GM21737 (cell line): ENCODE measurements at regions not wholly inside any gene's neighbourhood (a gene's known extent, or its start where the extent isn't known, plus 50 kb on each side); places are given as distances from the start of the nearest gene placed in this dataset.
"Not testable (repeated sequence)": the region's sequence is repeated elsewhere in the genome, so short reads cannot be mapped to it uniquely, and the experiment has no call there.

Source experiments
- ATAC-seq: cut with Tn5 transposase; IDR thresholded peaks from one replicate; pipeline ENCODE4 v1.9.1; 2021; ENCODE audit warnings: mild to moderate bottlenecking, moderate library complexity; ENCODE audit not compliant: unreplicated experiment

DNA sequence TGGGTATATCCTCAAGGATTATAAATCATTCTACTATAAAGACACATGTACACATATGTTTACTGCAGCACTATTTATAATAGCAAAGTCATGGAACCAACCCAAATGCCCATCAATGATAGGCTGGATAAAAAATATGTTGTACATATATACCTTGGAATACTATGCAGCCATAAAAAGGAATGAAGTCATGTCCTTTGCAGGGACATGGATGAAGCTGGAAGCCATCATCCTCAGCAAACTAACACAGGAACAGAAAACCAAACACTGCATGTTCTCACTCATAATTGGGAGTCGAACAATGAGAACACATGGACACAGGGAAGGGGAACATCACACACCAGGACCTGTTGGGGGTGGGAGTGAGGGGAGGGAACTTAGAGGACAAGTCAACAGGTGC is 715.0 kb upstream of the ADGRB3 start:
- ATAC-seq = not testable (repeated sequence)

DNA sequence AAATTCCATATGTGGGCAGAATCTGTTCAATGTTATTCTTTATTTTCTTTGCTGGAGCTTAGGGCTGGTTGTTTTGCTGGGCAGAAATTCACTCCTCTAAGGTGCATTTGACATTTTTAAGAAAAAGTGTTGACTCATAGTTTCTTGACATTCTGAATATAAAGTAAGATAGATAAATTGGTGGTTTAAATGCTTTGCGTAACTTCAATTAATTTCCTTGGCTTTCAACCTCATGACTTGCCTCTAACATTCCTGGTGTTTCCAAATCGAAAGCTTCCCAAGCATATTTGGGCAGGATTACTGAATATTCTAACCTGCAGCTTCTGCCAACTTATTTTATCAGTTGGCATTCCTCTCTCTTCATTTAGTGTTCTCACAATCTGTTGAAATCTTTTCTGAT is 718.7 kb upstream of the ADGRB3 start:
- ATAC-seq = no peak

GRCh38 chr6:67914419-67914818 is 720.7 kb upstream of the ADGRB3 start:
- no peak for ATAC-seq

DNA sequence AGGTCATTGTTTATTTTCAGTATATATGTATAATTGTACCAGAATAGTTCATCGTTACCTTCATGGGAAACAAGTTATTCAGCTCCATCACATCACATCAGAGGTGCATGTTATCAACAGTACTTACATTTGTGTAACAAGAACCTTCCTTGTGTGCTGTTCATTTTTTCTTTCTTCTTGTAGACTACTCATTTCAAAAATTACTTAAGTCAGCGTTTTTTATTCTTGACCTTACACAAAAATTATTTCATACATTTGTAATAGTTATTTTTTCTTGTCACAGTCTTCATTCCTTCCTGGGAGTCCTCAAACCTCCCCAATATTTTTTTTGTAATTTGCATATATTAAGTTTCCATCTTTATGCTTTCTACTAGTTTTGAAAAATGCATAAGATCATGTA is 725.7 kb upstream of the ADGRB3 start:
- no peak for ATAC-seq

DNA sequence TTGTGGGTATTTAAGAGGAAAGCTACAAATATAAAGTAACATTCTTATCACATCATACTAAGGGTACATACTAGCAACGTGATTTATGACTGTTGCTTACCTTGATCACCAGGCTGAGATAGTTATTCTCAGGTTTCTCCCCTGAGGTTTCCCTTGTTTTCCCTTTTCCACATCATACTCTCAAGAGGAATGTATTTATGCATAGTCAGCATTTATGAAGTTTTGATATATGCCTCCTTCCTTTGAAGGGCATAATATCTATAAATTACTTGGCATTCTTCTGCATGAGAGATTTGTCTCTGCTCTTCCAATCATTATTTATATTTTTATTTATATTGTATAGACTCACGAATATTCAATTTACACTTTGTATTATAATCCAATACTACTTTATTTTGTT is 726.7 kb upstream of the ADGRB3 start:
- no peak for ATAC-seq

DNA sequence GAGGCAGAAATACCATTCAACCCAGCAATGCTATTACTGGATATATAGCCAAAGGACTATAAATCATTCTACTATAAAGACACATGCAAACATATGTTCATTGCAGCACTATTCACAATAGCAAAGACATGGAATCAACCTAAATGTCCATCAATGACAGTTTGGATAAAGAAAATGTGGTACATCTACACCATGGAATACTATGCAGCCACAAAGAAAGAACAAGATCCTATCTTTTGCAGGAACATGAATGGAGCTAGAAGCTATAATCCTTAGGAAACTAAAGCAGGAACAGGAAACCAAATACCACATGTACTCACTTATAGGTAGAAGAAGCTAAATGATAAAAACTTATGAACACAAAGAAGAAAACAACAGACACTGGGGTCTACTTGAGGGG is 730.3 kb upstream of the ADGRB3 start:
- ATAC-seq = not testable (repeated sequence)

- no peak for ATAC-seq
Measured at GRCh38 chr6:67898875-67899274, 736.2 kb upstream of the ADGRB3 start.

GRCh38 chr6:67897998-67898607 is 737.0 kb upstream of the ADGRB3 start:
- no peak for ATAC-seq

DNA sequence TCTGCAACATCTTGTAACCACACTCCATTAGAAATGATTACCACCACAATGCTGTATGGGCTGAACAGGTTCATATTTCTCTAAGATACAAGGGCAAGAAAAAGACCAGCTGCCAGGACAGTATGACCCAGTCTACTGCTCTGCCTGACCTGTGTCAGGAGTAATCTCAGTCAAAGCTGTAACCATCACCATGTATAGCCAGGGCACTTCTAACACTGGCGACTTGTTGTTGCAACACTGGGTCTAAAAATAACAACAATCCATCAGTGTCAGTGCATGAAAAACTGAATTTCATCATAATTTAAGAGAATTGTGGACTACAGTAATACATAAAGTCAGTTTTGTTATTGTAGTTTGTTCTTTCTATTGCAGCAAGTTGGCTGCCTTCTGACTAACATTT is 738.6 kb upstream of the ADGRB3 start:
- no peak for ATAC-seq

GRCh38 chr6:67889682-67889995 is 745.4 kb upstream of the ADGRB3 start:
- no peak for ATAC-seq

DNA sequence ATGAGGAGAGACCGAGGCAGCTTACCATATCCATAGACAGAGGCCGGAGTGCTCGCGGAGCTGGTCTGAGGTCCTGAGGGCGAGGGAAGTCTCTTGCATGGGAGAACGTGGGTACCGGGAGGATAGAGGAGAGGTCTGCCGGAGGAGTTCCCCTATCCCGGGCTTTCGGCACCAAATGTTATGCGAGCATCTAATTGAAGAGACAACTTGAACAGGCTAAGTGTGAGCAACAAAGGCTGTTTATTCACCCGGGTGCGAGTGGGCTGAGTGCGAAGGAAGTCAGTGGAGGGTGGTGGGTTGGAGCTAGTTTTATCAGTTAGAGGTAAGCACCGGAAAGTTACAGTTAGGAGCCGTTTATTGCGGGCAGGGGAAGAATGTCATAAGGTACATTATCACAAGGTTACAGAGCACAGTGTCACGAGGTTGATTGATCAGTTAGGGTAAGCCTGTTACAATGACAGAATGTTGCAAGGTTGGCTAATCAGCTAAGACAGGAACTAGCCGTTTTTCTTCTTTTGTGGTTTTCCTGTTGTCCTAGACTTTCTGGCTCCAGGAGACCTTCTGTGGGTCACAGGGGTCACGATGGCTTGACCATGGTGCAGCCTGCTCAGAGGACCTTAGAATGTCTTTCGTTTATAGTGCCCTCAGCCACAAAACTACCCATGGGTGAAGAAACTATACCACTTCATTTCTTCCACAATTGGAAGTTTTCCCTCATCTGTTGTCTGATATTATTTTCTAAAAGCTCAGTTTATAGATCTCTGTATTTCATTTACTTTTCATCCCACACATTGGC is 746.0 kb upstream of the ADGRB3 start:
- no peak for ATAC-seq

DNA sequence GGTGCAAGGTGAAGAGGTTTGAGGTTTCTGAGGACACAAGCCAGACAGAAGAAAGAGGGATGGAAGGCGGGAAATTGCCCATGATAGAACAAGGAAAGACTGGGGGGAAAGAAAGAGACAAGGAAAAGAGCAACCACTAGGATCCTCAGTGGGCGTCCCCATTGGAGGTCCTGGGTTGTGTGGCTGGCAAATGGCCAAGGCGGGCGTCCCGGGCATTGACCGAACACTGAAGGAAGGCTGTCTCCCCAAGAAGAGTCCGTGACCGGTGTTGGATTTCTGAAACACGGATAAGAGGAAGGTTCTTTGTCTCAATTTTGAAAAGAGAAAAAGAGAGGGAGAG is 746.6 kb upstream of the ADGRB3 start:
- ATAC-seq = no peak

GRCh38 chr6:67887747-67888545 is 747.1 kb upstream of the ADGRB3 start:
- ATAC-seq = no peak

- no peak for ATAC-seq
Measured at GRCh38 chr6:67887419-67887746, 747.7 kb upstream of the ADGRB3 start.

DNA sequence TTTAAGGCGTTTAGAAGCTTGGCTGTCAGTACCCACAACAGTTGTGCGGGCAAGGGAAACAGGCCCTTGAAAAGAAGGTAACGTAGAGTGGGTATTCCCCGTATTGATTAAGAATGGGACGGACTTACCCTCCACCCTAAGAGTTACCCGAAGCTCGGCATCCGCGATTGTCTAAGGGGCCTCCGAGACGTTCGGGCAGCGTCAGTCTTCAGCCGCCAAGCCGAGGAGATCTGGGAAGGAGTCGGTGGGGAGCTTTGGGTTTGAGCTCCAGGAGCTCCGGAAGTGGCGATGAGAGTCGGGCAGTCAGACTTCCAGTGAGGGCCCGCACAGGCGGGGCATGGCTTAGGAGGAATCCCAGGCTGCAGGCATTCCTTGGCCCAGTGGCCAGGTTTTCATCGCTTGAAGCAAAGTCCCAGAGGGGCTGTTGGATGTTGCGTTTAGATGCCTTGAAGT is 748.2 kb upstream of the ADGRB3 start:
- ATAC-seq = no peak

- ATAC-seq = no peak
Measured at GRCh38 chr6:67886036-67886707, 748.9 kb upstream of the ADGRB3 start.

DNA sequence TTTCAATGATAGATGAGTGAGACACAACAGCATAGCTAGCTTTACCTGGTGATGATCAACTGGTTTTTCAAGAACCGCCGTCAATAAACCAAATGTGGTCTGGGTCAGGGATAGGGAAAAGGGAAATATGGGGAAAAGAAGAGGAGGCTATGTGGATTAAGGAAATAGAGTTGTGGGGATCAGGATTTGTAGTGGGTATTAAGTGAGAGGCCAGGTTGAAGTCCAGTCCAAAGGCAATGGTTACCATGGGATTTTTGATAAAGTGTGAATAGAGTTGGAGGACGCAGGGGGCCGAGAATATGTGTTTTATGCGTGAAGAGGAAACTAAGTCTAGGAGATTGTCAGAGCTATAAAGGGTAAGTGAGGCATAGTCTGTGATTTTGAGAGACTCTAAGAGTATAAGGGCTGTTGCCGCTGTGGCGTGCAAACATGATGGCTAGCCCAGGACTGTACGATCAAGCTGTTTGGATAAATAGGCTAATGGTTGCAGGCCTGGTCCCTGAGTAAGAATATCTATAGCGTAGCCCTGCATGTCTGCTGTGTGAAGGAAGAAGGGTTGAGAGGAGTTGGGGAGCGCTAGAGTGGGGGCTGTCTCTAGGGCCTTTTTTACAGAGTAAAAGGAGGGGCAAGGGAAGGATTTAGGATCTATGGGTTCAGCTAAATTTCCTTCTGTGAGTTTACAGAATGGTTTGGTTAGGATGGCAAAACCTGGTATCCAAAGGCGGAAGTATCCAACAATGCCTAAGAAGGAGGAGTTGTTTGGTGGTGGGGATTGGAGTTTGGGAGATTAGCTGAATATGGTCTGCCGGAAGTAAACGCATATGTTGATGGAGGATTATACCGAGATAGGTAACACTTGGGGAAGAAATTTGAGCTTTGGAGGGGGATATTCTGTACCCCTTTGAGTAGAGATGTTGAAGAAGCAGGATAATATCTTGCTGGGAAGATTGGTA is 749.7 kb upstream of the ADGRB3 start:
- ATAC-seq = no peak

GRCh38 chr6:67884442-67884841 is 750.6 kb upstream of the ADGRB3 start:
- ATAC-seq = no peak

DNA sequence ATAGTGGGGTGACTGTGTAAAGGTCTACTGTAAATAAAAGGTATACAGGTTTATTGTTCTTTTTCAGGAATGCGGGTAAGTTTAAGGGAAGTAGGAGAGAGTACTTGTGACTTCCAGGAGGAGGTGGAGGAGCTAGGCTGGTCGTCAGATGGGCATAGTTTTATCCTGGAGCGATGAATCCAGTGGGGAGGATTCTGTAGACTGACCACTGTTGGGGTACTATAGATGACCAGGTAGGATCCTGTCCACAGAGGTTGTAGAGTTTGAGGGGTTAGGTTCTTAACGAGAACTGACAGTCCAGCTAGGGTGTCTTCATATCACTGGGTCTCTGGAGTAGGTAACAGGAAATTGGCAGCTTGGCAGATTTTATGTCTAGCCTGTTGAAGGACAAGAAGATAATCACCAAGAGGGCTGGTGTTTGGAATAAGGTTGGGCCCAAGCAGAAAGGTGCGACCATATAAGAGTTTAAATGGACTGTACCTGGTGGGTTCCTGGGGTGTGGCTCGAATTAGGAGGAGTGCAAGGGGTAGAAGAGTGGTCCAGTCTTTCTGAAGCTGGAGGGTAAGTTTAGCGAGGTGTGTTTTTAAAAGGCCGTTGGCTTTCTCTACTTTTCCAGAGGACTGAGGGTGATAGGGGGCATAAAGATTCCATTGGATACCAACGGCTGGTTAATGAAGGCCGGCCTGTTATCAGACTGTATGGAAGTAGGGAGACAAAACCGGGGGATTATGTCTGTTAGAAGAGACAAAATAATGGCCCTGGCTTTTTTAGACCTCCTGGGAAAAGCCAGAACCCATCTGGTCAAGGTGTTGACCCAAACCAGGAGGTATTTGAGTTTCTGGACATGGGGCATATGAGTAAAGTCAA is 751.3 kb upstream of the ADGRB3 start:
- ATAC-seq = no peak
